HG03565 (cell line): ENCODE measurements at regions not wholly inside any gene's neighbourhood (a gene's known extent, or its start where the extent isn't known, plus 50 kb on each side); places are given as distances from the start of the nearest gene placed in this dataset.
"Not testable (repeated sequence)": the region's sequence is repeated elsewhere in the genome, so short reads cannot be mapped to it uniquely, and the experiment has no call there.

Experiments
- ATAC-seq: cut with Tn5 transposase; IDR thresholded peaks from one replicate; pipeline ENCODE4 v1.9.1; 2021; ENCODE audit warnings: mild to moderate bottlenecking, moderate library complexity; ENCODE audit not compliant: unreplicated experiment

- peak; percentile 58 for ATAC-seq
These were observed 51.9 kb upstream of the NMUR2 start for GRCh38 chr5:152456815-152457443.

DNA sequence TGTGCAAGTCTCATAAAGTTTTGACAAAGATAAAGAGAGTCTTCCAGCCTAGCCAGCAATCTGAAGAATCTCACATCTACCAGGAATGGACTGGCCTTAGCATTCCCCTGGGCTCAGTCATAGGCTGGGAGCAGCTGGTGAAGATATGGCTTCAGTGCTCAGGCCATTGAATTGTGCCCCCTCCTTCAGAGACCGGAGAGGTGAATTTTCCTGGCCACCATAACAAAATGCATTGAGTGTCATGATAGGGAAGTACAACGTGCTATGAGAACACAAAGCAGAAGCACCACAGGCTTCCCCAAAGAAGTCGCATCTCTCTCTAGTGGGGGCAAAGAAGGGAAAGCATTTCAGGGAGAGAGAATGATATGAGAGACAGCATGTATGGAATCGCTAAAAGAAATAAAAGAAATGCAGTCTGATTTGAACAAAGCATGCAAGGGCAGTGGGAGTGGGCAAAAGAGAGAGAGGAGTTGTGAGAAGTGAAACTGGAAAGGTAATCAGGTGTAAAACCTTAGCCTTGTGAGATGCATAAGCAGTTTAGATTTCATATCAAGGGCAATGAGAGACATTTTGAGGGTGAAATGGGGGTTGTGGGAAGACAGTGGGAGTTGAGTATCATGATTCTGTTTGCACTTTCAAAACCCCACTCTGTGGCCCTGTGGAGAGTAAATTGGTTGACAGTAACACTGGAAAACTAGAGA is 57.1 kb upstream of the NMUR2 start:
- ATAC-seq = peak; percentile 88

DNA sequence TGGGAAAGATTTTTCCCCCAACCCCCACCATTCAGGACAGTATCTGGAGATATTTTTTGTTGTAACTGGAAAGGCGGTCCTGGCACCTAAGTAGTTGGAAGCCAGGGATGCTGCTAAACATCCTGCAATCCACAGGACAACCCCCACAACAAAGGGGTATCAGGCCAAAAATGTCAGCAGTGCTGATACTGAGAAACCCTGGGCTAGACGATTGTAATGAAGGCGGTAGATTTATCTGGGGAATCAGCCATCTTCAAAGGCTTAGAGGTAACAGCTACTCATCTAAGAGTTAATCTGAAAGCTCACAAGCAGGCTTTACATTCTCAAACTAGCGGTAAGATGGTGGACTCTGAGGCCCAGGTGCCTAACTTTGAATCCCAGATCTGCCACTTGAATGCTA is 59.0 kb upstream of the NMUR2 start:
- ATAC-seq = no peak

DNA sequence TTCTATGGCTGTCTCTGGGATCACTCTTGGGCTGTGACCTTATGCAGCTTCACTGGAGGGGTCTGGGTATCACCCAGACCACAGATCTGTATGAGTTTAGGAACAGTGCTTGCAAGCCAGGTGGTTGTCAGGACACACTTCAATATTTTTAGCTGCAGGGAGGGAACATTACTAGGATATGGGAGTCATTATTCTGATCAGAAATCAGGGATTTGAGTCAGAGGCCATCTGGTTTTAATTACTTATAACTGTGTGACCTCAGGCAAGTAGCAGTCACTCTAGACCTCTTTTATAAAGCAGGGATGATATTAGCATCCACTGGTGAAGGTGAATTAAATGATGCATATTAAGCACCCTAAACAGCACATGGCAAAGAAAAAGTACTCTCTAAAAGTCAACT is 60.1 kb upstream of the NMUR2 start:
- ATAC-seq = no peak

GRCh38 chr5:152466085-152466745 is 61.1 kb upstream of the NMUR2 start:
- no peak for ATAC-seq

GRCh38 chr5:152470167-152470566 is 65.1 kb upstream of the NMUR2 start:
- ATAC-seq = no peak

- ATAC-seq = no peak
These were observed 67.0 kb upstream of the NMUR2 start for GRCh38 chr5:152472083-152472482.

- ATAC-seq = no peak
These were observed 69.9 kb upstream of the NMUR2 start for GRCh38 chr5:152474961-152475360.

DNA sequence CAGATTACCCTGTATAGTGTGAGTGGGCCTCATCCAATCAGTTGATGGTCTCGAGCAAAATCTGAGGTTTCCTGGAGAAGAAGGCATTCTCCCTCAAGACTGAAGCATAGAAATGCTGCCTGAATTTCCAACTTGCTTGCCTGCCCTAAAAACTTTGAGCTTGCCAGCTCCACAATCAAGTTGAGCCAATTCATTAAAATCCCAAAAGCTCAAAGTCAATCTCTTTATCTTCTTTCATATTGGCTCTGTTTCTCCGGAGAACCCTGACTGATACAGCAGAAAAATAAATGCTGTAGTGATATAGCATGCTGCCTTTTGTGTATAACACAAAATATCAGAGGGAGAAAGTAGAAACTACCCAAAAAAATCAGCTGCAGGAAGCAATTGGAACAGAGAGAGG is 72.5 kb upstream of the NMUR2 start:
- no peak for ATAC-seq

GRCh38 chr5:152479866-152480265 is 74.8 kb upstream of the NMUR2 start:
- ATAC-seq = not testable (repeated sequence)

GRCh38 chr5:152480677-152481076 is 75.6 kb upstream of the NMUR2 start:
- peak; percentile 99 for ATAC-seq

DNA sequence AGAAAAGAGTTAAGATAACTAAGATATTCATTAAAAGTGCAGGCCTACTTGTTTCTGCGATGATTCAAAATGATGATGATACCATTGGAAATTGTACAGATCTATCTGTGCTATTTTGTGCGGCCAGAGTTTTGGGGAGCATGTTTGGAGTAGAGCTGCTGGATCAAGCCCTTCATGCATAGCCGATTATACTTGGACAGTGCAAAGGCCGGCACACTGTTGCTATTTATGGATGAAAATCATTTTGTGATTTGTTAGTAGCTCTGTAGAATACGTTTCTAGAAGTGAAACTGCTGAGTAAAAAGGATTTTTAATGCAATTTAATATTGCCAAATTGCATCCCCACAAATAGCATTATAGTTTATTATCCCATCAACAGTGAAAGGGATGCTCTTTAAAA is 82.1 kb upstream of the NMUR2 start:
- no peak for ATAC-seq

GRCh38 chr5:152488869-152489268 is 83.8 kb upstream of the NMUR2 start:
- no peak for ATAC-seq

DNA sequence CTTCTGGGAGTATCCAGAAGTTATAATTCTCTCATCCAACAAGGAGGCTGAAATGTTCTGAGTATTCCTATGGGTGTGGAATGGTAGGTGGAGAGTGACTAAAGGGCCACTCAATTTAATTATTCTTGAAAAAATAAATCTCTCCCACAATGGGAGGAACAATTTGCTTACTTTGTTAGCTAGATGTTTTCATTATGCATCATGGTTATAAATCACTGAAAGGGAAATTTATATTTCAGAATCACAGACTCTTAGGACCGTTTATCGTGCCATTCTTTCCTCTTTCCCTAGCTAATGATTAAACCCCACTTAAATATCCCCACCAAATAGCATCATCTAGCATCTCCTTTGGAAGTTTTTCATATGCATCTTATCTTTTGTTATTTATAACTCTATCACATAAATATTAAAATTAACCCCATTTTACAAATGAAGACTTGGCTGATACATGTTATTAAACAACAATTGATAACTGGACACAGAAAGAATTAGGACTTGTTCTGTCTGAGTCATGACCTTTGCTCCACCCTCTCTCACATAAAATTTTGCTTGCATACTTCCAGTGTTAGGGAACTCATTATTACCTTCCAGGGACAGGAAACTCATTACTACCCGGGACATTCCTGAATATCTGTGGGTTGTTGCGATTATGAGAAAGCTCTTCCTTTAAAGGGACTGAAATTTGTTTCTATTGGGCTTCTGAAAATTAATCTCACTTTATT is 94.9 kb upstream of the NMUR2 start:
- ATAC-seq = no peak

DNA sequence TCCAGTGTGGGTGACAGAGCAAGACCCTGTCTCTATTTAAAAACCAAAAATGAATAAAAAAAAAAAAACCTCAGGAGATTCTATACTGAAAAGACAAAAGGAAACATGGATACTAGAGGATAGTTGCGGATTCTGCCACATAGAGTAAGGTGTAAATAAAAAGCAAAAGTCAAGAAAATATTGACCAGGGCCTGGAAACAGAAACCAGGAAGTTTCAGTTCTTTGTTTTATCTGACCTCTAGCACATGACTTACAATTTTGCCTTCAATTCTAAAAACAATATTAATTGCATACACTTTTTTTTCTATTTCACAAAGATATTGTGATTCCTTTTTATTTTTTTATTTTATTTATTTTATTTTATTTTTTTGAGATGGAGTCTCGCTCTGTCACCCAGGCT is 96.2 kb upstream of the NMUR2 start:
- no peak for ATAC-seq

GRCh38 chr5:152503206-152503605 is 98.1 kb upstream of the NMUR2 start:
- ATAC-seq = peak; percentile 31

DNA sequence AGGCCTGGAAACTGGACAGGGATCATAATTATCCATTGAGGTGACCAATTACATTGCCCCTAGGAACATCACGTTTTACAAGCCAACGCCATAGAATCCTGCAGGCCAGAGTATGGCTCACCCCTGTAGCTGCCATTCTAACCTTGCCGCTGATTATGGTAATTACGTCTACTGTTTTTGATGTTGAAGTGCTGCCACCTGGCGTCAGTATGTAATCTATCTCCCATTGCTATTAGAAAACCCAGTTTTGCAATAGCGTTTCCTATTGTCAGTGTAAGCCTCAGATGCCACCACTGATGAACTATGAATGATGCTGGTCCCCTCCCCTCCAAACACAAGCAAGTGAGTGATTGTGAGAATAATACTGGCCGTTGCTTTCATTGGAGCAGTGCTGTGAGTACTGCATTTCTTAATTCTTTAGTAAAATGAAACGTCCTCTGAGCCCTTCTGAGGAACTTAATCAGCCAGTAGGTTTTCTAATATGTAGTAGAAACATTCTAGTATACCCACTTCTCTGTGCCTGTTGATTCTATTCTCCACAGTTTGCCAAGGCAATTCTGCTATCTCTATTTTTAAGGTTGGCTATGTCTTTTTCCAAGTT is 100.5 kb upstream of the NMUR2 start:
- peak; percentile 82 for ATAC-seq

DNA sequence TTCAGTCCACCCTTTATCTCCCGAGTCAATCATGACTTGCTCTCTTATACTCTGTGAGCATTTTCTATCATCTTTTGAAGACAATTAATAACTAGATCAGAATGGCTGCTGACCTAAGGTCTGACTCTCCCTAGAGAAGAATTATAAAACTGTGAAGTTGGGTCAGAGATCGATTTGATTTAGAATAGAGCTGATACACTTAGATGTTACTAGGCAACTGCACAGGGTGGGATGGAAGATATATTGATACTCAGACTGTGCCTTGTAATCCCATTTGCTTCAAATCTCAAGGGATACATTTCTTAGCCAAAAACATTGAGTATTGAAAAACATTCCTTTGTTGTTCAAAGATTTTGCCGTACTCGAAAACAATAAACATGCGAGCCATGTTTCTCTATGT is 106.0 kb upstream of the NMUR2 start:
- ATAC-seq = no peak

- no peak for ATAC-seq
These were observed 106.6 kb upstream of the NMUR2 start for GRCh38 chr5:152511531-152512132.

GRCh38 chr5:152514827-152515397 is 109.8 kb upstream of the NMUR2 start:
- no peak for ATAC-seq
